ENCODE measurements at regions not wholly inside any gene's neighbourhood (a gene's known extent, or its start where the extent isn't known, plus 50 kb on each side); places are given as distances from the start of the nearest gene placed in this dataset.
A peak's percentile ranks its signal among the peaks of the same experiment; 100 is the strongest.

GRCh38 chr7:140229591-140230515 is 53.1 kb upstream of the KDM7A start (continued):
- TF ChIP-seq RBAK (CRISPR knock-in tag; IDR thresholded peaks at IDR 0.05): no peak
- TF ChIP-seq, protein P1, sequence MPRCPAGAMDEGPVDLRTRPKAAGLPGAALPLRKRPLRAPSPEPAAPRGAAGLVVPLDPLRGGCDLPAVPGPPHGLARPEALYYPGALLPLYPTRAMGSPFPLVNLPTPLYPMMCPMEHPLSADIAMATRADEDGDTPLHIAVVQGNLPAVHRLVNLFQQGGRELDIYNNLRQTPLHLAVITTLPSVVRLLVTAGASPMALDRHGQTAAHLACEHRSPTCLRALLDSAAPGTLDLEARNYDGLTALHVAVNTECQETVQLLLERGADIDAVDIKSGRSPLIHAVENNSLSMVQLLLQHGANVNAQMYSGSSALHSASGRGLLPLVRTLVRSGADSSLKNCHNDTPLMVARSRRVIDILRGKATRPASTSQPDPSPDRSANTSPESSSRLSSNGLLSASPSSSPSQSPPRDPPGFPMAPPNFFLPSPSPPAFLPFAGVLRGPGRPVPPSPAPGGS (CRISPR knock-in tag; IDR thresholded peaks at IDR 0.05): no peak
- 0 out of 2 replicates have a peak, but pooled peaks have one; percentile 26 for TF ChIP-seq ZNF546 (CRISPR knock-in tag; conservative IDR thresholded peaks at IDR 0.05)
- TF ChIP-seq TEAD3 (CRISPR knock-in tag; optimal IDR thresholded peaks at IDR 0.05; ENCODE audit: borderline replicate concordance): peak; percentile 97
- TF ChIP-seq ZFP82 (CRISPR knock-in tag; IDR thresholded peaks at IDR 0.05; ENCODE audit: borderline replicate concordance): no peak
- 0 out of 2 replicates have a peak, but pooled peaks have one; percentile 15 for TF ChIP-seq ZNF644 (CRISPR knock-in tag; IDR thresholded peaks at IDR 0.05; ENCODE audit: low read depth)
- TF ChIP-seq ZNF501 (CRISPR knock-in tag; IDR thresholded peaks at IDR 0.05): peak; percentile 71
- TF ChIP-seq, protein P2, sequence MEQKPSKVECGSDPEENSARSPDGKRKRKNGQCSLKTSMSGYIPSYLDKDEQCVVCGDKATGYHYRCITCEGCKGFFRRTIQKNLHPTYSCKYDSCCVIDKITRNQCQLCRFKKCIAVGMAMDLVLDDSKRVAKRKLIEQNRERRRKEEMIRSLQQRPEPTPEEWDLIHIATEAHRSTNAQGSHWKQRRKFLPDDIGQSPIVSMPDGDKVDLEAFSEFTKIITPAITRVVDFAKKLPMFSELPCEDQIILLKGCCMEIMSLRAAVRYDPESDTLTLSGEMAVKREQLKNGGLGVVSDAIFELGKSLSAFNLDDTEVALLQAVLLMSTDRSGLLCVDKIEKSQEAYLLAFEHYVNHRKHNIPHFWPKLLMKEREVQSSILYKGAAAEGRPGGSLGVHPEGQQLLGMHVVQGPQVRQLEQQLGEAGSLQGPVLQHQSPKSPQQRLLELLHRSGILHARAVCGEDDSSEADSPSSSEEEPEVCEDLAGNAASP (CRISPR knock-in tag; IDR thresholded peaks at IDR 0.05; ENCODE audit: borderline replicate concordance): peak; percentile 94; the same call in 1 of the 2 replicates
- TF ChIP-seq, protein P3, sequence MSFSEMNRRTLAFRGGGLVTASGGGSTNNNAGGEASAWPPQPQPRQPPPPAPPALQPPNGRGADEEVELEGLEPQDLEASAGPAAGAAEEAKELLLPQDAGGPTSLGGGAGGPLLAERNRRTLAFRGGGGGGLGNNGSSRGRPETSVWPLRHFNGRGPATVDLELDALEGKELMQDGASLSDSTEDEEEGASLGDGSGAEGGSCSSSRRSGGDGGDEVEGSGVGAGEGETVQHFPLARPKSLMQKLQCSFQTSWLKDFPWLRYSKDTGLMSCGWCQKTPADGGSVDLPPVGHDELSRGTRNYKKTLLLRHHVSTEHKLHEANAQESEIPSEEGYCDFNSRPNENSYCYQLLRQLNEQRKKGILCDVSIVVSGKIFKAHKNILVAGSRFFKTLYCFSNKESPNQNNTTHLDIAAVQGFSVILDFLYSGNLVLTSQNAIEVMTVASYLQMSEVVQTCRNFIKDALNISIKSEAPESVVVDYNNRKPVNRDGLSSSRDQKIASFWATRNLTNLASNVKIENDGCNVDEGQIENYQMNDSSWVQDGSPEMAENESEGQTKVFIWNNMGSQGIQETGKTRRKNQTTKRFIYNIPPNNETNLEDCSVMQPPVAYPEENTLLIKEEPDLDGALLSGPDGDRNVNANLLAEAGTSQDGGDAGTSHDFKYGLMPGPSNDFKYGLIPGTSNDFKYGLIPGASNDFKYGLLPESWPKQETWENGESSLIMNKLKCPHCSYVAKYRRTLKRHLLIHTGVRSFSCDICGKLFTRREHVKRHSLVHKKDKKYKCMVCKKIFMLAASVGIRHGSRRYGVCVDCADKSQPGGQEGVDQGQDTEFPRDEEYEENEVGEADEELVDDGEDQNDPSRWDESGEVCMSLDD (CRISPR knock-in tag; IDR thresholded peaks at IDR 0.05; ENCODE audit: borderline replicate concordance): peak; percentile 100
- no peak for TF ChIP-seq SCMH1 (CRISPR knock-in tag; IDR thresholded peaks at IDR 0.05; ENCODE audit: borderline replicate concordance)
- peak; percentile 63; the same call in 1 of the 2 replicates for TF ChIP-seq HOXA5 (CRISPR knock-in tag; IDR thresholded peaks at IDR 0.05)
- peak; percentile 89; the same call in 1 of the 2 replicates for TF ChIP-seq TSC22D2 (CRISPR knock-in tag; IDR thresholded peaks at IDR 0.05; ENCODE audit: borderline replicate concordance)
- peak; percentile 54; the same call in 1 of the 2 replicates for TF ChIP-seq ATF1 (CRISPR knock-in tag; IDR thresholded peaks at IDR 0.05)
- TF ChIP-seq KMT2A (CRISPR knock-in tag; IDR thresholded peaks at IDR 0.05): no peak; the same call in 1 of the 2 replicates
- no peak for TF ChIP-seq HMGA1 (CRISPR knock-in tag; conservative IDR thresholded peaks at IDR 0.05)
- TF ChIP-seq MEF2D (CRISPR knock-in tag; IDR thresholded peaks at IDR 0.05): peak; percentile 79
- peak; percentile 78 for TF ChIP-seq GFI1 (CRISPR knock-in tag; IDR thresholded peaks at IDR 0.05; ENCODE audit: borderline replicate concordance)
- peak; percentile 85 for TF ChIP-seq MLX (CRISPR knock-in tag; IDR thresholded peaks at IDR 0.05)
- TF ChIP-seq, protein P4, sequence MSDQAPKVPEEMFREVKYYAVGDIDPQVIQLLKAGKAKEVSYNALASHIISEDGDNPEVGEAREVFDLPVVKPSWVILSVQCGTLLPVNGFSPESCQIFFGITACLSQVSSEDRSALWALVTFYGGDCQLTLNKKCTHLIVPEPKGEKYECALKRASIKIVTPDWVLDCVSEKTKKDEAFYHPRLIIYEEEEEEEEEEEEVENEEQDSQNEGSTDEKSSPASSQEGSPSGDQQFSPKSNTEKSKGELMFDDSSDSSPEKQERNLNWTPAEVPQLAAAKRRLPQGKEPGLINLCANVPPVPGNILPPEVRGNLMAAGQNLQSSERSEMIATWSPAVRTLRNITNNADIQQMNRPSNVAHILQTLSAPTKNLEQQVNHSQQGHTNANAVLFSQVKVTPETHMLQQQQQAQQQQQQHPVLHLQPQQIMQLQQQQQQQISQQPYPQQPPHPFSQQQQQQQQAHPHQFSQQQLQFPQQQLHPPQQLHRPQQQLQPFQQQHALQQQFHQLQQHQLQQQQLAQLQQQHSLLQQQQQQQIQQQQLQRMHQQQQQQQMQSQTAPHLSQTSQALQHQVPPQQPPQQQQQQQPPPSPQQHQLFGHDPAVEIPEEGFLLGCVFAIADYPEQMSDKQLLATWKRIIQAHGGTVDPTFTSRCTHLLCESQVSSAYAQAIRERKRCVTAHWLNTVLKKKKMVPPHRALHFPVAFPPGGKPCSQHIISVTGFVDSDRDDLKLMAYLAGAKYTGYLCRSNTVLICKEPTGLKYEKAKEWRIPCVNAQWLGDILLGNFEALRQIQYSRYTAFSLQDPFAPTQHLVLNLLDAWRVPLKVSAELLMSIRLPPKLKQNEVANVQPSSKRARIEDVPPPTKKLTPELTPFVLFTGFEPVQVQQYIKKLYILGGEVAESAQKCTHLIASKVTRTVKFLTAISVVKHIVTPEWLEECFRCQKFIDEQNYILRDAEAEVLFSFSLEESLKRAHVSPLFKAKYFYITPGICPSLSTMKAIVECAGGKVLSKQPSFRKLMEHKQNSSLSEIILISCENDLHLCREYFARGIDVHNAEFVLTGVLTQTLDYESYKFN (CRISPR knock-in tag; conservative IDR thresholded peaks at IDR 0.05): peak; percentile 97
- peak; percentile 89 for TF ChIP-seq HNF4A (CRISPR knock-in tag; IDR thresholded peaks at IDR 0.05)

Data from HepG2 (cell line).